ENCODE measurements at regions not wholly inside any gene's neighbourhood (a gene's known extent, or its start where the extent isn't known, plus 50 kb on each side); places are given as distances from the start of the nearest gene placed in this dataset.
"Not testable (repeated sequence)": the region's sequence is repeated elsewhere in the genome, so short reads cannot be mapped to it uniquely, and the experiment has no call there.

DNA sequence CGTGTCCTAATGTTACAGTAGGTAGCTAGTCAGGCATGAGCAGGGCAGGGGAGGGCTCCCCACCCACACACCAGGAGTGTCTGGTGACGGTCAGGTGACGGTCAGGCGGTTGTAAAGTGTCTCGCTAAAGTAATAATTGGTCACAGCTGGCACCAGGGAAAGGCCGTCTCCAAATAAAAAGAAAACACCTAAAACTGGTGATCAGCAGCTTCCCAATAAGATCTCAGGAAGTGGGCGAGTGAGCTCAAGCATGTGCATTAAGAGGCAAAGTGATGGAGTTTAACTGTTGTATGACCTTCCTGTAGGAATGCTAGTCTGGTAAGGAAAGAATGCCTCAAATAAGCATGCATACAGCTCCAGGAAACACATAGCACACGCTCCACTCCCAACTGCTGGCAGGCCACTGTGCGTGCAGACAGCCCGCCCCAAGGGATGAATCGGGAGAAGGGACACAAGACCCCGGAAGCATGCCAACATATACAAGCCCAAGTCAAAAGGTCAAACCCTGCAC, 177.1 kb downstream of the RNF144A start:
- intact Hi-C loops (cut with micrococcal nuclease), result no loop called here
- Mint-ChIP-seq H3K4me3 (no peak overlapping the region), H3K27ac (no peak overlapping the region), H3K27me3 (ENCODE audit: low read depth) (no peaks in the 10 kb centered on the region), H3K4me1 (ENCODE audit: low read depth) (peaks cover 7% of the 10 kb centered on the region), H3K9me3 (no peaks in the 10 kb centered on the region), H3K36me3 (ENCODE audit: low read depth) (no peaks in the 10 kb centered on the region)
- CTCF ChIA-PET, result interaction anchor here (0.8 to 2.5 kb wide), 2 partner anchors 10 to 11 kb away, joined by 3 to 7 read pairs; no protein-coding TSS in a partner anchor
- no peak for DNase-seq

DNA sequence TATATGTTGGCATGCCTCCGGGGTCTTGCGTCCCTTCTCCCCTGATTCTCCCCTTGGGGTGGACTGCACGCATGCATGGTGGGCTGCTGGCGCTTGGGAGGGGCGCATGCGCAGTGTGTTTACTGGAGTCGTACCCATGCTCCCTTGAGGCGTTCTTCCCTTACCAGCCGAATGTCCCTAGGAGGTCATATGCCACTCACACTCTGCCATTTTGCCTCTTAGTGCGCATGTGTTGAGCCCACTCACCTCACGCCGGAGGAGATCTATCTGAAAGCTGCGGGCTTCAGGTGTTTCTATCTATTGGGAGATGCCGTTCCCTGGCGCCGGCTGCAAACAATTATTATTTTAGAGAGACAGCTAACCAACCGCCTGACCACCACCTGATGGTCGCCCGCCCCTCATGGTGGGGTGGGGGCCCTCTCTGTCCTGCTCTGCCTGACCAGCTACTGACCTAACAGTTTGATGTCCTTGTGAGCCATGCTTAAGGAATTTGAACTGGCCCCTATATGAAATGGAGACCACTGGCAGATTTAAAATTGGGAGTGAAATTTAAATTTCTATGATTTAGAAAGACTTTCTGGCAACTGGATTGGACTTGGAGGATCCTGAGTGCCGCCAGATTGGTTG, 179.6 kb downstream of the RNF144A start:
- intact Hi-C loops (cut with micrococcal nuclease), result loop anchor here (1.0 to 5.0 kb wide), 6 partner anchors 106 to 1588 kb away; no protein-coding TSS in a partner anchor
- Mint-ChIP-seq H3K36me3 (ENCODE audit: low read depth) (no peaks in the 10 kb centered on the region), H3K27me3 (ENCODE audit: low read depth) (no peaks in the 10 kb centered on the region), H3K9me3 (no peaks in the 10 kb centered on the region), H3K4me1 (ENCODE audit: low read depth) (peaks cover 7% of the 10 kb centered on the region), H3K27ac (no peak overlapping the region), H3K4me3 (peak overlapping the region; percentile 58)
- CTCF ChIA-PET, result interaction anchor here (0.5 to 2.3 kb wide), 16 partner anchors 9 to 1738 kb away, joined by 3 to 7 read pairs (median 4); no protein-coding TSS in a partner anchor
- DNase-seq, result no peak

DNA sequence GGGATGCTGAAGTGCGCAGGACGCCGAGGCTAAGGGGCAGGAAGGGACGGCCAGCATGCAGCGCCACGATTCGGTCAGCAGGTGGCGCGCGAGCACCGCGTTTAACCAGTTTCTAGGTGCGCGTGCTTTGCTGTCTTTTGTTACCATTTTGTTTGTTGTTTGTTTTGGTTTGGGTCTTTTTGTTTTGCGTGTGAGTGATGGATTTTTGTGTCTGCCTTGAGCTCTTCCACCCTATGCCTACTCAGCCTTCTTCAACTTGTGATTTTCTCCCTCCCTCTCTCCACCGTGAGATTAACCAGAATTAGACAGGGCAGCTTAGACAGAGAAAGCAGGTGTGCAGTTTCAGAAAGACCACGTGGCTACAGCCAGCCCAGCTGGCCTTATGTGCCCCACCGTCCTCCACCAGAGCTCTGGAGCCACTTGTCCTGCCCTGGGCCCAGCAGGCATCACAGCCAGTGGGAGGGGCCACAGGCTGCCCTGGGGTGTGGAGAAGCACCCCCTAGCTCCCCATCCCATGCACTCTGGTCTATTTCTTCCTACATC, 180.2 kb downstream of the RNF144A start:
- Mint-ChIP-seq H3K27ac (no peak overlapping the region), H3K4me1 (ENCODE audit: low read depth) (peaks cover 7% of the 10 kb centered on the region), H3K27me3 (ENCODE audit: low read depth) (no peaks in the 10 kb centered on the region), H3K9me3 (no peaks in the 10 kb centered on the region), H3K36me3 (ENCODE audit: low read depth) (no peaks in the 10 kb centered on the region), H3K4me3 (peak overlapping the region; percentile 58)
- peak; percentile 84 for DNase-seq
- CTCF ChIA-PET, result interaction anchor here (0.6 to 2.3 kb wide), 27 partner anchors 9 to 1737 kb away, joined by 3 to 7 read pairs (median 3); no protein-coding TSS in a partner anchor
- intact Hi-C loops (cut with micrococcal nuclease), result loop anchor here (1.0 to 5.0 kb wide), 6 partner anchors 105 to 1588 kb away; no protein-coding TSS in a partner anchor

DNA sequence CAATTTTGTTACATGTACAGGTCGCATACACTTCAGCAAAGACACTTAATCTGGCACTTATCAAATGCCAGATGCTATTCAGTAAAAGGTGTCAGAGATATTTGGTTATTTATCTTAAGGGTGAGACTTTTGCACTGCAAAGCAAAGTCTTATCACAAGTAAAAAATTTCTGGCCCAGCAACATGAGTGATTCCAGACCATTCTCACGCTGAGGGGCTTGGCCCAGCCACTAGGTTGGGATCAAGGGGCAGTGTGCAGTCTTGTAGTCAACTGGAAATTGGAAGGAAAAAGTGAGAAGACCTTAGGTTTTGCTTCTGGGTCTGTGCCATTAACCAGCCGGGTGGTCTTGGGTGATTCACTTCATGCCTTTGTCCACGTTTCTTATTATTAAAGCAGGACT, 181.6 kb downstream of the RNF144A start:
- H3K4me1 Mint-ChIP-seq (ENCODE audit: low read depth), result peaks cover 7% of the 10 kb centered on the region
- no peak for DNase-seq
- no peak overlapping the region for H3K4me3 Mint-ChIP-seq
- H3K9me3 Mint-ChIP-seq, result no peaks in the 10 kb centered on the region
- H3K27me3 Mint-ChIP-seq (ENCODE audit: low read depth), result no peaks in the 10 kb centered on the region
- H3K27ac Mint-ChIP-seq, result no peak overlapping the region
- intact Hi-C loops (cut with micrococcal nuclease), result loop anchor here (5.0 kb wide), 2 partner anchors 328 to 643 kb away; no protein-coding TSS in a partner anchor
- no peaks in the 10 kb centered on the region for H3K36me3 Mint-ChIP-seq (ENCODE audit: low read depth)
- CTCF ChIA-PET, result interaction anchor here (0.8 kb wide), 1 partner anchor 325 kb away, joined by 3 read pairs; no protein-coding TSS in a partner anchor

DNA sequence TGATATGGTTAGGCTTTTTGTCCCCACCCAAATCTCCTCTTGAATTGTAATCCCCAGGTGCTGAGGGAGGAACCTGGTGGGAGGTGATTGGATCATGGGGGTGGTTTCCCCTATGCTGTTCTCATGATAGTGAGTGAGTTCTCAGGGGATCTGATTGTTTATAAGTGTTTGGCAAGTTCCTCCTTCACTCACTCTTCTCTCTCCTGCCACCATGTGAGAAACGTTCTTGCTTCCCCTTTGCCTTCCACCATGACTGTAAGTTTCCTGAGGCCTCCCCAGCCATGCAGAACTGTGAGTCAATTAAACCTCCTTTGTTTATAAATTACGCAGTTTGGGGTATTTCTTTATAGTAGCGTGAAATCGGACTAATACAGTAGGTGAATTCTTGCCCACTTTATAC, 182.5 kb downstream of the RNF144A start:
- not testable (repeated sequence) for DNase-seq; H3K27ac Mint-ChIP-seq; H3K4me1 Mint-ChIP-seq (ENCODE audit: low read depth); H3K4me3 Mint-ChIP-seq; H3K27me3 Mint-ChIP-seq (ENCODE audit: low read depth); H3K9me3 Mint-ChIP-seq; H3K36me3 Mint-ChIP-seq (ENCODE audit: low read depth)
- intact Hi-C loops (cut with micrococcal nuclease), result loop anchor here (5.0 kb wide), 2 partner anchors 328 to 643 kb away; no protein-coding TSS in a partner anchor
- CTCF ChIA-PET, result interaction anchor here (0.8 kb wide), 1 partner anchor 324 kb away, joined by 3 read pairs; no protein-coding TSS in a partner anchor

DNA sequence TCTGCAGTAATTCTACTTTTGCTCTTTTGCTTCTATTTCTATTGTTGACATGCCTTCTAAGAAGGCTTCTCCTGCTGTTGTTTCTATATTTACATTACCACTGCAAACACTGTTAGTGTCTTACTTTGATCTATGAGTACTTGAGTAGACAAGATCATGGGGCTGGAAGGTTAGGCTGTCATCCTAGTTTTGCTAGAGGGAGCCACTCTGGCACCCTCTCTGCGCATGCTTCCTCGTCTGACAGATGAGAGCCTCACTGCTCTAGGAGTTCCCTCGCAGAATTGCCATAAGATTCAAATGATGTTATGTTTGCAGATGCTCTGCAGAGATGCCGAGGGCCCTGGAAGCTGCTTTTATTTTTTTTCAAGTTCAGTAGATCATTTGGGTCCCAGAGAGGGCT, 185.6 kb downstream of the RNF144A start:
- Mint-ChIP-seq H3K9me3 (no peaks in the 10 kb centered on the region), H3K36me3 (ENCODE audit: low read depth) (peaks cover 7% of the 10 kb centered on the region), H3K27ac (no peak overlapping the region), H3K27me3 (ENCODE audit: low read depth) (no peaks in the 10 kb centered on the region), H3K4me1 (ENCODE audit: low read depth) (no peaks in the 10 kb centered on the region), H3K4me3 (no peak overlapping the region)
- CTCF ChIA-PET, result no interaction called here
- no peak for DNase-seq
- intact Hi-C loops (cut with micrococcal nuclease), result no loop called here

DNA sequence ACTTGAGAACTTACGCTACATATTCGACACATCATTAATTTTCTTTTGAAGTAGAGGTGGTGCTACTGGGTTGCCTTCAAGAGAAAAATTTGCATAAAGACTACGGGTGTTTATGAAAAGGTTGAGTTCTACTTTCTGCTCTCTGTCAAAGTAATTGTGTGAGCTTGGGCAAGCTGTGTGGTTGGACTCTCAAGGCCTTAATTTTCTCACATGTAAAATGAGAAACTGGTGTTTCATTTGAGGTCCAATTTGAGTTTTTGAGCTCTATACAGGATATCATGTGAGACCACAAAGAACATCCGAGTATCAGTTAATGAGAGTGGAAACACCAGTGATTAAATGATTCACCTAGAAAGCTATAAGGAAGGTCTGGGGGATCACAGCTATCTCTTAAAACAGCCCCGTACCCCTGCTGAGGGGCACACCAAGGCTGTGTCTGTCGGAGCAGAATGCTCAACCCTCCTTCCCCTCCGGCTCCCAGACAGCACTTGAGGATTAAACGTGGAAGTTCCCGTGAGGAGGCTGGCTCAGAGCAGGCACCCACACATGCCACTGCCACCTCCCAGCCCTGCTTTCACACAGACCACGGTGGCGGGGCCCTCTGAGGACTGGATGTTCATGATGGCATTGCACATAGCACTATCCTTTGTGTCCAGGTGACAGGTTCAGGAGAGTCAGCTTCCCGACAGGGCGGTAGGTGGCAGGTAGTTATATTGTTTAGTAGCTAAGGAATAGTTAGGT, 191.8 kb downstream of the RNF144A start:
- no peak overlapping the region for H3K27ac Mint-ChIP-seq
- DNase-seq, result no peak
- no peak overlapping the region for H3K4me3 Mint-ChIP-seq
- no peaks in the 10 kb centered on the region for H3K4me1 Mint-ChIP-seq (ENCODE audit: low read depth)
- CTCF ChIA-PET, result interaction anchor here (0.8 to 1.6 kb wide), 3 partner anchors 11 to 65 kb away, joined by 3 to 6 read pairs (median 4); no protein-coding TSS in a partner anchor
- peaks cover 7% of the 10 kb centered on the region for H3K36me3 Mint-ChIP-seq (ENCODE audit: low read depth)
- no peaks in the 10 kb centered on the region for H3K27me3 Mint-ChIP-seq (ENCODE audit: low read depth)
- intact Hi-C loops (cut with micrococcal nuclease), result no loop called here
- H3K9me3 Mint-ChIP-seq, result peaks cover 8% of the 10 kb centered on the region

DNA sequence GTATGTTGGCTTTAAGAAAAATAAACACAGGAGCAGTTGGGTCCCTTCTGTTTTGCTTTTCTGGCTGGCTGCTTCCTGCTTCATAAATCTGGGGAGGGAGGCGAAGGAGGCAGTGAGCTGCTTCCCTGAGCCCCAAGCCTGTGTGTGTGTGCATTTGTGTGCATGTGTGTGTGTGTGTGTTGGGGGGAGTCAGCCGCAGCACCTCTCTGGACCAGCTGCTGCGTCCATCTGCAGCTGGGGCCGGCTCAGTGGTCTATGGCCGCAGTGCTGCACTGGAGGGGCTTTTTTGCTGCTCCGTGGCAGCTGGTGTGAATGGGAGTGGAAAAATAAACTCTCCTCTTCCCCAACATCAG, 192.3 kb downstream of the RNF144A start:
- peaks cover 7% of the 10 kb centered on the region for H3K36me3 Mint-ChIP-seq (ENCODE audit: low read depth)
- H3K9me3 Mint-ChIP-seq, result peaks cover 9% of the 10 kb centered on the region
- H3K4me1 Mint-ChIP-seq (ENCODE audit: low read depth), result no peaks in the 10 kb centered on the region
- no peak overlapping the region for H3K27ac Mint-ChIP-seq
- no peaks in the 10 kb centered on the region for H3K27me3 Mint-ChIP-seq (ENCODE audit: low read depth)
- CTCF ChIA-PET, result interaction anchor here (0.8 kb wide), 1 partner anchor 14 kb away, joined by 3 read pairs; no protein-coding TSS in a partner anchor
- no peak for DNase-seq
- intact Hi-C loops (cut with micrococcal nuclease), result no loop called here
- H3K4me3 Mint-ChIP-seq, result no peak overlapping the region

DNA sequence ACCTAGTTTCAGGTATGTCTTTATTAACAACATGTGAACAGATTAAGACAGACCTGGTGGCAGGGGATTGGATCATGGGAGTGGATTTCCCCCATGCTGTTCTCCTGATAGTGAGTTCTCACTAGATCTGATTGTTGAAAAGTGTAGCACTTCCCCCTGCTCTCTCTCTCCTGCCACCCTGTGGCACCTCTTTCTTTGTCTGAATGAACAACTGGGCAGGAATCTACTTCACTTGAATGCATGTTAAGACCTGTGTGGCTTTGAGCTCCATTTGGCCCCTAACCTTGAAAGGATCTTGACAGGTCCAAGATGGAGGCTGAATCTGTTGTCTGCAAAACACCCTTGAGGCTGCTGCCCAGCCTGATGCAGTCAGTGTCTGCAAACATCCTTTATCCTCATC, 194.4 kb downstream of the RNF144A start:
- Mint-ChIP-seq H3K9me3 (peaks cover 11% of the 10 kb centered on the region), H3K4me1 (ENCODE audit: low read depth) (no peaks in the 10 kb centered on the region), H3K36me3 (ENCODE audit: low read depth) (peaks cover 1% of the 10 kb centered on the region), H3K4me3 (no peak overlapping the region), H3K27ac (no peak overlapping the region), H3K27me3 (ENCODE audit: low read depth) (no peaks in the 10 kb centered on the region)
- DNase-seq, result no peak
- intact Hi-C loops (cut with micrococcal nuclease), result no loop called here
- CTCF ChIA-PET, result interaction anchor here (0.7 kb wide), 1 partner anchor 502 kb away, joined by 3 read pairs; no protein-coding TSS in a partner anchor

DNA sequence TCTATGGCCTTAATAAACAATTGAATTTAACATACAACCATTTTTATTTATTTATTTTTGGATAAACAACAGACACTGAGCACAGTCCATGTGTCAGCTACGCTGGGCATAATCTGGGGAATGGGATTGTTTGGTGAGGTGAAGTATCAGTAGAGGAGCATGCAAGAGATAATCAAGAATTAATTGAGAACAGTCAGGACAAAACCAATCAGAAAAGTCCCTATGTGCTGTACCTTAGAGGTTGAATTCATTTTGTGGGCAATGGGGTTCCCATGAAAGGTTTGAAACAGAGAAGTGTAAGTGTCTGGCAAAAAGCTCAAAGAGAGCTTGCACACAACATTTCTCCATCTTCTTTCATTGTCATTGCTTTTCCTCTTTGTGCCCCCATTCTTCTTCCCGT, 198.2 kb downstream of the RNF144A start:
- Mint-ChIP-seq H3K4me3 (no peak overlapping the region), H3K36me3 (ENCODE audit: low read depth) (peaks cover 1% of the 10 kb centered on the region), H3K27ac (no peak overlapping the region), H3K9me3 (peaks cover 11% of the 10 kb centered on the region), H3K4me1 (ENCODE audit: low read depth) (no peaks in the 10 kb centered on the region), H3K27me3 (ENCODE audit: low read depth) (no peaks in the 10 kb centered on the region)
- CTCF ChIA-PET, result interaction anchor here (1.2 kb wide), 1 partner anchor 18 kb away, joined by 3 read pairs; no protein-coding TSS in a partner anchor
- no peak for DNase-seq
- intact Hi-C loops (cut with micrococcal nuclease), result no loop called here

DNA sequence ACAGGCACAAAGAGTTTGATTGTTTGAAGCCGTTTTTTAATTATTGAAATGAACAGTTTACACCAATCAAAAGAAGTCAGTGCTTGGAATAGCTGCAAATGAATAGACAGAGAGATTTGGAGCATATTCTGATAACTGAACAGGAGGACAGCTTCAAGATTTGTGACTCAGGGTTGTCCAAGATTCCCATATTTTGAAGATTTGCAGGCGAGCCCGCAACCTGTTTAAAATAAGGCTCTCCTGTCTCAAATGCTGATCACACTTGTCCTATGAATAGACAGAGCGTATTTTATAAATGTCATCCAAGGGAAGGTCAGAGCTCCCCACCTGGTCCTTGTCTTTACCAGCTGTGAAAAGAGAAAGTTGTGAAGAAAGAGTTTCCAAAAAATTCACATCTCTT, 198.7 kb downstream of the RNF144A start:
- no peaks in the 10 kb centered on the region for H3K4me1 Mint-ChIP-seq (ENCODE audit: low read depth)
- intact Hi-C loops (cut with micrococcal nuclease), result no loop called here
- no peak overlapping the region for H3K4me3 Mint-ChIP-seq
- DNase-seq, result no peak
- CTCF ChIA-PET, result interaction anchor here (1.2 kb wide), 1 partner anchor 18 kb away, joined by 3 read pairs; no protein-coding TSS in a partner anchor
- H3K27me3 Mint-ChIP-seq (ENCODE audit: low read depth), result no peaks in the 10 kb centered on the region
- no peak overlapping the region for H3K27ac Mint-ChIP-seq
- peaks cover 1% of the 10 kb centered on the region for H3K36me3 Mint-ChIP-seq (ENCODE audit: low read depth)
- H3K9me3 Mint-ChIP-seq, result peaks cover 11% of the 10 kb centered on the region

DNA sequence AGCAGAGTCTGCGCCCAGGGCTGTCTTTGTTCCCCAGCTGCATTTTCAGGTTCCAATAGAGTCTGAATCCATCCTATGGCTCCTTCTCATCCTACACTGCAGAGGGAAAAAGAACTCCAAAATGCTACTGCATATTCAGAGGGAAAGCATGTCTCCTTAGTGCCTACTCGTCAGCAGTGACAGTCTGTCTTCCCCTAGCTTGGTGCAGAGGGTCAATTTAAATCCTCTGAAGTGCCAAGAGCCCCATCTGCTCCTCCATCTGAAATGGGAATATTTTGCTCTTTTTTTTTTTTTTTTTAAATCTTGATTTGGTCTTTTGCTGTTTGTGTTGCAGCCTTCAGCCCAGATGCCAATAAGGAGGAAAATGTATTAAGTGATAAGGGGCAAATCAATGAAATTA, 199.3 kb downstream of the RNF144A start:
- DNase-seq, result no peak
- CTCF ChIA-PET, result interaction anchor here (1.2 kb wide), 1 partner anchor 19 kb away, joined by 3 read pairs; no protein-coding TSS in a partner anchor

More for the DNA sequence above, 199.3 kb downstream of the RNF144A start:
- H3K27me3 Mint-ChIP-seq (ENCODE audit: low read depth), result no peaks in the 10 kb centered on the region
- intact Hi-C loops (cut with micrococcal nuclease), result no loop called here
- peaks cover 1% of the 10 kb centered on the region for H3K36me3 Mint-ChIP-seq (ENCODE audit: low read depth)
- H3K4me3 Mint-ChIP-seq, result no peak overlapping the region
- peaks cover 11% of the 10 kb centered on the region for H3K9me3 Mint-ChIP-seq
- H3K27ac Mint-ChIP-seq, result no peak overlapping the region
- H3K4me1 Mint-ChIP-seq (ENCODE audit: low read depth), result no peaks in the 10 kb centered on the region

Measured in activated naive CD4-positive, alpha-beta T cell treated with anti-CD3 and anti-CD28 coated beads for 36 hours (primary cell).